AG04449 (cell line): ENCODE measurements at regions not wholly inside any gene's neighbourhood (a gene's known extent, or its start where the extent isn't known, plus 50 kb on each side); places are given as distances from the start of the nearest gene placed in this dataset.

Experiments used
- CTCF ChIA-PET: fragments of 350-600 bp; formaldehyde crosslinking; extraction: SDS; loops from one replicate; lab custom pipeline; 2021; ENCODE audit warnings: antibody characterized with exemption; lab: Yijun Ruan, JAX
- POLR2A ChIA-PET: fragments of 400-600, 350-600 bp; formaldehyde crosslinking; extraction: SDS; loops from one replicate; lab custom pipeline; 2020; ENCODE audit warnings: antibody characterized with exemption, inconsistent platforms; lab: Yijun Ruan, JAX
- DNase-seq: peaks from one replicate; pipeline ENCODE4 v3.0.0-alpha.2; 2010; ENCODE audit warnings: low read depth, low spot score
- H3K4me3 ChIP-seq: 2 replicates; pipeline ENCODE4 v1.5.1; 2011; ENCODE audit warnings: low read depth, mild to moderate bottlenecking, control low read depth, low read length
- TF ChIP-seq, protein P1 (sequence below): IDR thresholded peaks from one replicate; pipeline ENCODE4 v1.5.1; 2011; ENCODE audit warnings: mild to moderate bottlenecking, moderate library complexity, low read length, control low read depth, inconsistent platforms; ENCODE audit not compliant: insufficient read depth; ENCODE audit errors: missing control alignments

DNA sequence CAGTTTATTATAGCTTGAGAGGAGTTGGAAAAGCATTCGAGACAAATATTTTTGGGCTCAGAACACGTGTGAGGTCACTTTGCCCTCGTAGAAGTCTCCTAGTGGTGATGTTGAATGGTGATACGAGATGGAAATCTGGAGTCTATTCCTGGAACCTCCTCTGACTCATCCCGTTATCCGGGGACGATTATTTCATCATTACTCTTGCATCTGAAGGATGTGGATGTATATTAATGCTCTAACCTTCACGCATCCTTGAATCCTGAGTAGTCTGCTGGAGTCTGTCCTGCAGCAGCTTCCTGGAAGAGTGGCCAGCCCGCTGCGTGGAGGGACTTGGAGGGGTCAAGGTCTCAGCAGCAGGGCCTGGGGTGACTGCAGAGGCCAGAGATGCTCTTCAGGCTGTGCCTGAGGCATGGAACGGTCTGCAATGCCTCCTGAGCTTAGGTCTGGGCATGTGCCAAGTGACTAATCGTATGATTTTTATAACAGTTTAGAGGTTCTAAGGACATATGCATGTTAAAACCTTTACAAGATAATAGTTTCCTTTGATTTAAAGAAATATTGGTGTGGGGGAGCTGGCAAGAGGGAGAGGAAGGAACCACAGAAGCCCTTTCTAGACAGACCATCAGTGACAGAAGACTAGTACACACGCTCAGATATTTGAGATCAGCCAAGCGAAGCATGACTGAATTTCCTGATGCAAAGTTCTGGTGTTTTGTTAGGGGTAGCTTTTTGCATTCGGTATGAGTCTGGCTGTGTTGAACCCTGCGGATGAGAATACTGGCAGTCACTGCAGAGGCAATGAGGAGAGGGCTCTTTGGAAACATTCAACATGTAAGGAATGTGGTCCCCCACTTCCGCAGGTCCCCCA lies 400.2 kb downstream of the QKI start:
- TF ChIP-seq, protein P1, sequence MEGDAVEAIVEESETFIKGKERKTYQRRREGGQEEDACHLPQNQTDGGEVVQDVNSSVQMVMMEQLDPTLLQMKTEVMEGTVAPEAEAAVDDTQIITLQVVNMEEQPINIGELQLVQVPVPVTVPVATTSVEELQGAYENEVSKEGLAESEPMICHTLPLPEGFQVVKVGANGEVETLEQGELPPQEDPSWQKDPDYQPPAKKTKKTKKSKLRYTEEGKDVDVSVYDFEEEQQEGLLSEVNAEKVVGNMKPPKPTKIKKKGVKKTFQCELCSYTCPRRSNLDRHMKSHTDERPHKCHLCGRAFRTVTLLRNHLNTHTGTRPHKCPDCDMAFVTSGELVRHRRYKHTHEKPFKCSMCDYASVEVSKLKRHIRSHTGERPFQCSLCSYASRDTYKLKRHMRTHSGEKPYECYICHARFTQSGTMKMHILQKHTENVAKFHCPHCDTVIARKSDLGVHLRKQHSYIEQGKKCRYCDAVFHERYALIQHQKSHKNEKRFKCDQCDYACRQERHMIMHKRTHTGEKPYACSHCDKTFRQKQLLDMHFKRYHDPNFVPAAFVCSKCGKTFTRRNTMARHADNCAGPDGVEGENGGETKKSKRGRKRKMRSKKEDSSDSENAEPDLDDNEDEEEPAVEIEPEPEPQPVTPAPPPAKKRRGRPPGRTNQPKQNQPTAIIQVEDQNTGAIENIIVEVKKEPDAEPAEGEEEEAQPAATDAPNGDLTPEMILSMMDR: no peak
- no peak overlapping the region for H3K4me3 ChIP-seq
- ChIA-PET POLR2A (no interaction called here), CTCF (no interaction called here)
- DNase-seq: peak; percentile 19

GRCh38 chr6:163813979-163814493 lies 399.5 kb downstream of the QKI start:
- no peak overlapping the region for H3K4me3 ChIP-seq
- ChIA-PET CTCF (no interaction called here), POLR2A (no interaction called here)
- TF ChIP-seq, protein P1: no peak
- DNase-seq: no peak

- no peak overlapping the region for H3K4me3 ChIP-seq
- ChIA-PET CTCF (no interaction called here), POLR2A (no interaction called here)
- TF ChIP-seq, protein P1: no peak
- DNase-seq: no peak
Measured at GRCh38 chr6:163811317-163811716, 396.8 kb downstream of the QKI start.

- H3K4me3 ChIP-seq: no peak overlapping the region
- no peak for DNase-seq
- ChIA-PET CTCF (no interaction called here), POLR2A (no interaction called here)
- TF ChIP-seq, protein P1: no peak
Measured at GRCh38 chr6:163809364-163809763, 394.8 kb downstream of the QKI start.

- TF ChIP-seq, protein P1: no peak
- CTCF ChIA-PET: no interaction called here
- H3K4me3 ChIP-seq: no peak overlapping the region
- POLR2A ChIA-PET: no interaction called here
- DNase-seq: no peak
Measured at GRCh38 chr6:163808871-163809270, 394.4 kb downstream of the QKI start.

DNA sequence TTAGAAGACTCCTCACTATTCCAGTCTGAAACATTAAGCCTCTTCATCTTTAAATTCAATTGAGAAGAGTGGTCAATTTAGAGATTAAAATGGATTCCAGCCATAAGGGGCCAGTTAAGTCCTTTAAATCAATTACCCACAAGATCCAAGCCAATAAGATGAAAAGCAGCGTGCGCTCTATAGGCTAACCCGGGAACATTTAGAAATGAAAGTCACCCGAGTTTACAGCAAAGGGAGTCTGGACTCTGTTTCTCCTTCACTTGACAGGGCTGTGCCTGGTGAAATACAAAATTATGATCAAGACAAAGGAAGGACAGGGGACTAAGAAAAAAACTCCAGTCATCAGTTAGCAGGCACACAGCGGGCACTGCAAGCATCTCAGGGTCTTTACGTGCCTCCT lies 393.7 kb downstream of the QKI start:
- H3K4me3 ChIP-seq: no peak overlapping the region
- TF ChIP-seq, protein P1: no peak
- ChIA-PET CTCF (no interaction called here), POLR2A (no interaction called here)
- DNase-seq: no peak
